Adrenal gland (tissue), 5 donors: ENCODE measurements at regions not wholly inside any gene's neighbourhood (a gene's known extent, or its start where the extent isn't known, plus 50 kb on each side); places are given as distances from the start of the nearest gene placed in this dataset.

Source experiments
- POLR2A ChIP-seq, 2 donors: fragments of 450-650 bp; IDR thresholded peaks; one replicate each; pipeline ENCODE4 v1.6.1; 2017; ENCODE audit warnings: antibody characterized with exemption in 2 of 2, mild to moderate bottlenecking in 2 of 2, moderate library complexity in 1 of 2
- TF ChIP-seq, protein P1 (sequence below), 6 experiments: fragments of 450-650 bp in 4 of 6; fragments of 200-600 bp in 2 of 6; sonication (generic) in 1 of 6; IDR thresholded peaks; 1 replicate in 5 of 6; 2 replicates in 1 of 6; pipeline versions ENCODE4 v1.5.1 to v1.8.0; 2016 to 2021; ENCODE audit warnings: antibody characterized with exemption in 6 of 6, mild to moderate bottlenecking in 2 of 6, moderate library complexity in 1 of 6
- donor health status: DM: no; HTN: no; CAD: no.

DNA sequence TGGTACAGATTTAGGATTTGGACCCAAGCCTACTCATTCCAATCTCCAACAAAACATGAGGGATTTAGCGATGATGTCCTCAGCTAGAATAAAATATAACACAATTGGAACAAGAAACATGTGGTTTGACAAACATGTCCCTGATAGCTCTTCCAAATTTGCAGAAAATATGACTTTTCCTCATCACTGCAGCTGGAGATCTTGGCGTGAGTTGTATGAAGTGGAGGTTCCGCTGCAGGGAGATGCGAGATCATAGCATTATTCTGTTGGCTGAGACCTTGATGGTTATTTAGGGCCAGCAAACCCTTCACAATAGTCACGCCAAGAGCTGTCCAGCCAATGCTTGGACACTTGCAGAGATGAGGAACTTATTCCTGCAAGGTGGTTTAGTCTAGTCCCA lies 413.4 kb upstream of the TBX3 start:
- TF ChIP-seq, protein P1, sequence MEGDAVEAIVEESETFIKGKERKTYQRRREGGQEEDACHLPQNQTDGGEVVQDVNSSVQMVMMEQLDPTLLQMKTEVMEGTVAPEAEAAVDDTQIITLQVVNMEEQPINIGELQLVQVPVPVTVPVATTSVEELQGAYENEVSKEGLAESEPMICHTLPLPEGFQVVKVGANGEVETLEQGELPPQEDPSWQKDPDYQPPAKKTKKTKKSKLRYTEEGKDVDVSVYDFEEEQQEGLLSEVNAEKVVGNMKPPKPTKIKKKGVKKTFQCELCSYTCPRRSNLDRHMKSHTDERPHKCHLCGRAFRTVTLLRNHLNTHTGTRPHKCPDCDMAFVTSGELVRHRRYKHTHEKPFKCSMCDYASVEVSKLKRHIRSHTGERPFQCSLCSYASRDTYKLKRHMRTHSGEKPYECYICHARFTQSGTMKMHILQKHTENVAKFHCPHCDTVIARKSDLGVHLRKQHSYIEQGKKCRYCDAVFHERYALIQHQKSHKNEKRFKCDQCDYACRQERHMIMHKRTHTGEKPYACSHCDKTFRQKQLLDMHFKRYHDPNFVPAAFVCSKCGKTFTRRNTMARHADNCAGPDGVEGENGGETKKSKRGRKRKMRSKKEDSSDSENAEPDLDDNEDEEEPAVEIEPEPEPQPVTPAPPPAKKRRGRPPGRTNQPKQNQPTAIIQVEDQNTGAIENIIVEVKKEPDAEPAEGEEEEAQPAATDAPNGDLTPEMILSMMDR (IDR thresholded peaks at IDR 0.05) = no peak
- TF ChIP-seq POLR2A (IDR thresholded peaks at IDR 0.05) = no peak
